BE2C (cell line): ENCODE measurements at regions not wholly inside any gene's neighbourhood (a gene's known extent, or its start where the extent isn't known, plus 50 kb on each side); places are given as distances from the start of the nearest gene placed in this dataset.
"Not testable (repeated sequence)": the region's sequence is repeated elsewhere in the genome, so short reads cannot be mapped to it uniquely, and the experiment has no call there.

Source experiments
- DNase-seq: peaks from one replicate; pipeline ENCODE4 v3.0.0-alpha.2; 2020
- H3K27me3 ChIP-seq: fragments of 250-450 bp; sonication (Bioruptor Pico); 2 replicates; pipeline ENCODE4 v1.5.1; 2020; ENCODE audit warnings: mild to moderate bottlenecking
- H3K36me3 ChIP-seq: fragments of 250-450 bp; sonication (Bioruptor Pico); 2 replicates; pipeline ENCODE4 v1.5.1; 2020; ENCODE audit warnings: mild to moderate bottlenecking
- H3K4me1 ChIP-seq: fragments of 250-450 bp; sonication (Bioruptor Pico); 2 replicates; pipeline ENCODE4 v1.5.1; 2020
- H3K4me3 ChIP-seq: 2 replicates; pipeline ENCODE4 v1.5.1; 2011; ENCODE audit warnings: low read depth, low read length
- H3K9me3 ChIP-seq: fragments of 250-450 bp; sonication (Bioruptor Pico); 2 replicates; pipeline ENCODE4 v1.5.1; 2020

DNA sequence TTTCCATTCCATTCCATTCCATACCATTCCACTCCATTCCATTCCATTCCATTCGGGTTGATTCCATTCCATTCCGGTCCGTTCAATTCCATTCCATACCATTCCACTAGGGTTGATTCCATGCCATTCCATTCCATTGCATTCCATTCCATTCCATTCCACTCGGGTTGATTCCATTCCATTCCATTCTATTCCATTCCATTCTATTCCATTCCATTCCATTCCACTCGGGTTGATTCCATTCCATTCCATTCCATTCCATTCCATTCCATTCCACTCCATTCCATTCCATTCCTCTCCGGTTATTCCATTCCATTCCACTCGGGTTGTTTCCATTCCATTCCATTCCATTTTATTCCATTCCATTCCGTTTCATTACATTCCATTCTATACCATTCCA is 155.9 kb downstream of the CWH43 start:
- not testable (repeated sequence) for H3K27me3 ChIP-seq, H3K4me3 ChIP-seq, DNase-seq, H3K9me3 ChIP-seq, H3K4me1 ChIP-seq, H3K36me3 ChIP-seq

DNA sequence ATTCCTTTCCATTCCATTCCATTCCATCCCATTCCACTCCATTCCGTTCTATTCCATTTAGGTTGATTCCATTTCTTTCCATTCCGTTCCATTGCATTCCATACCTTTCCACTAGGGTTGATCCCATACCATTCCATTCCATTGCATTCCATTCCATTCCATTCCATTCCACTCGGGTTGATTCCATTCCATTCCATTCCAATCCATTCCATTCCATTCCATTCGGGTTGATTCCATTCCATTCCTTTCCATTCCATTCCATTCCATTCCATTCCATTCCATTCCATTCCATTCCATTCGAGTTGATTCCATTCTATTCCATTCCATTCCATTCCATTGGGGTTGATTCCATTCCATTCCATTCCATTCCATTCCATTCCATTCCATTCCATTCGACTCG is 161.1 kb downstream of the CWH43 start:
- not testable (repeated sequence) for H3K4me3 ChIP-seq, H3K4me1 ChIP-seq, H3K36me3 ChIP-seq, H3K27me3 ChIP-seq, DNase-seq, H3K9me3 ChIP-seq

GRCh38 chr4:49147596-49147995 is 161.5 kb downstream of the CWH43 start:
- H3K4me3 ChIP-seq, H3K27me3 ChIP-seq, H3K4me1 ChIP-seq, DNase-seq, H3K9me3 ChIP-seq, H3K36me3 ChIP-seq: not testable (repeated sequence)

DNA sequence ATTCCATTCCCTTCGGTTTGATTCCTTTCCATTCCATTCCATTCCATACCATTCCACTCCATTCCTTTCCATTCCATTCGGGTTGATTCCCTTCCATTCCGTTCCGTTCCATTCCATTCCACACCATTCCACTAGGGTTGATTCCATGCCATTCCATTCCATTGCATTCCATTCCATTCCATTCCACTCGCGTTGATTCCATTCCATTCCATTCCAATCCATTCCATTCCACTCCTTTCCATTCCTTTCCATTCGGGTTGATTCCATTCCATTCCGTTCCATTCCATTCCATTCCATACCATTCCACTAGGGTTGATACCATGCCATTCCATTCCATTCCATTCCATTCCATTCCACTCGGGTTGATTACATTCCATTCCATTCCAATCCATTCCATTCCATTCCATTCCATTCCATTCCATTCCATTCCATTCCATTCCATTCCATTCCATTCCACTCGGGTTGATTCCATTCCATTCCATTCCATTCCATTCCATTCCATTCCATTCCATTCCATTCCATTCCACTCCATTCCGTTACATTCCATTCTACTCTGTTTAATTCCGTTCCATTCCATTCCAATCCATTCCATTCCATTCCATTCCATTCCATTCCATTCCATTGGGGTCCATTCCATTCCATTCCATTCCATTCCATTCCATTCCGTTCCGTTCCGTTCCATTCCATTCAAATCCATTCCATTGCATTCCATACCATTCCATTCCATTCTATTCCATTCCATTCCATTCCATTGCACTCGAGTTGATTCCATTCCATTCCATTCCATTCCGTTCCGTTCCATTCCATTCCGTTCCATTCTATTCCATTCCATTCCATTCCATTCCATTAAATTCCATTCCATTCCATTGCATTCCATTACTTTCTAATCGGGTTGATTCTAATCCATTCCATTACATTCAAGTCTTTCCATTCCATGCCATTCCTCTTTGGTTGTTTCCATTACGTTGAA is 163.2 kb downstream of the CWH43 start:
- H3K4me1 ChIP-seq, DNase-seq, H3K36me3 ChIP-seq, H3K9me3 ChIP-seq, H3K27me3 ChIP-seq, H3K4me3 ChIP-seq: not testable (repeated sequence)

DNA sequence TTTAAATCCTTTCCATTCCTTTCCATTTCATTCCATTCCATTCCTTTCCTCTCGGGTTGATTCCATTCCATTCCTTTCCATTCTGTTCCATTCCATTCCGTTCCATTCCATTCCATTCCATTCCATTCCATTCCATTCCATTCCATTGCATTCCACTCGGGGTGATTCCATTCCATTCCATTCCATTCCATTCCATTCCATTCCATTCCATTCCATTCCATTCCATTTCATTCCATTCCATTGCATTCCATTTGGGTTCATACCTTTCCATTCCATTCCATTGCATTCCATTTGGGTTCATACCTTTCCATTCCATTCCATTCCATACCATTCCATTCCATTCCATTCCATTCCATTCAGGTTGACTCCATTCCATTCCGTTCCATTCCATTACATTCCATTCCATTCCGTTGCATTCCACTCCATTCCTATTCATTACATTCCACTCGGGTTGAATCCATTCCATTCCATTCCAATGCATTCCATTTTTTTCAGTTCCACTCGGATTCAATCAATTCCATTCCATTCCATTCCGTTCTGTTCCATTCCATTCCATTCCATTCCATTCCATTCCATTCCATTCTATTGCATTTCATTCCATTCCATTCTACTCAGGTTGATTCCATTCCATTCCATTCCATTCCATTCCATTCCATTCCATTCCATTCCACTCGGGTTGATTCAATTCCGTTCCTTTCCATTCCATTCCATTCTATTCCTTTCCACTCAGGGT is 164.4 kb downstream of the CWH43 start:
- not testable (repeated sequence) for H3K9me3 ChIP-seq, DNase-seq, H3K4me3 ChIP-seq, H3K36me3 ChIP-seq, H3K27me3 ChIP-seq, H3K4me1 ChIP-seq

- H3K4me1 ChIP-seq, H3K9me3 ChIP-seq, H3K4me3 ChIP-seq, DNase-seq, H3K27me3 ChIP-seq, H3K36me3 ChIP-seq: not testable (repeated sequence)
Measured at GRCh38 chr4:49153011-49153410, 166.9 kb downstream of the CWH43 start.

- H3K36me3 ChIP-seq, H3K9me3 ChIP-seq, H3K4me1 ChIP-seq, DNase-seq, H3K4me3 ChIP-seq, H3K27me3 ChIP-seq: not testable (repeated sequence)
Measured at GRCh38 chr4:49154308-49155103, 168.4 kb downstream of the CWH43 start.

- not testable (repeated sequence) for H3K36me3 ChIP-seq, H3K9me3 ChIP-seq, DNase-seq
Measured at GRCh38 chr4:49155270-49155669, 169.2 kb downstream of the CWH43 start.

GRCh38 chr4:49156309-49156708 is 170.2 kb downstream of the CWH43 start:
- not testable (repeated sequence) for H3K4me3 ChIP-seq, H3K4me1 ChIP-seq, H3K27me3 ChIP-seq, DNase-seq, H3K36me3 ChIP-seq, H3K9me3 ChIP-seq

More at GRCh38 chr4:49155270-49155669, 169.2 kb downstream of the CWH43 start:
- H3K27me3 ChIP-seq, H3K4me3 ChIP-seq, H3K4me1 ChIP-seq: not testable (repeated sequence)

DNA sequence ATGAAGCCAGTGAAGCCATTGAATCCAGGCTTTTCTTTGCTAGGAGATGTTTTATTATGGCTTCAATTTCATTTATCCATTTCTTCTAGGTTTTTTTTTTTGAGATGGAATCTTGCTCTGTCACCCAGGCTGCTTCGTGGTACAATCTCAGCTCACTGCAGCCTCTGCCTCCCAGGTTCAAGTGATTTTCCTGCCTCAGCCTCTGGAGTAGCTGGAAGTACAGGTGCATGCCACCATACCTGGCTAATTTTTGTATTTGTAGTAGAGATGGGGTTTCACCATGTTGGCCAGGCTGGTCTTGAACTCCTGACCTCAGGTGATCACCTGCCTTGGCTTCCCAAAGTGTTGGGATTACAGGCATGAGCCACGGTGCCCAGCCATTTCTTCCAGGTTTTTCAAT is 171.6 kb downstream of the CWH43 start:
- H3K4me3 ChIP-seq, H3K4me1 ChIP-seq, H3K36me3 ChIP-seq, H3K9me3 ChIP-seq, DNase-seq, H3K27me3 ChIP-seq: not testable (repeated sequence)

- not testable (repeated sequence) for H3K9me3 ChIP-seq, H3K4me3 ChIP-seq, H3K36me3 ChIP-seq, H3K4me1 ChIP-seq, H3K27me3 ChIP-seq
- peak; percentile 3 for DNase-seq
Measured at GRCh38 chr4:49161111-49161541, 175.1 kb downstream of the CWH43 start.

GRCh38 chr4:49164916-49165315 is 178.8 kb downstream of the CWH43 start:
- H3K9me3 ChIP-seq = not testable (repeated sequence)

DNA sequence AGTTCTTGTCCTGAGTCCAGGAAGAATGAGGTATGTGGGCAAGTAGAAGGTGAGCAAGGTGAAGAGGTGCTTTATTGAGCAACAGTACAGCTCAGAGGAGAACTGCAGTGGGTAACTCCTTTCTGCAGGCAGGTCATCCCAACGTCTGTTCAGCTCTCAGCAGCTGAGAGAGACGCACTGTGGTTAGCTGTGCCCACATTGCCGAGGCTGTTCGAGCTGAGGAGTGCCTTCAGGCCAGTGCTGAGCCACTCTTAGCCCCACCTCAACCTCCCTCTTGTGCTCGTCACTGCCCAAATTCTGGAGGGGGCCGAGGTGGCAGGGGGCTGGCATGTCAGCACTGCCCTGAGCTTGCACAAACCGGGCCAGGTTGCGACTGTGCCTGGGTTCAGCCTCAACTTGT is 191.8 kb downstream of the CWH43 start:
- H3K4me3 ChIP-seq, DNase-seq, H3K27me3 ChIP-seq, H3K36me3 ChIP-seq, H3K9me3 ChIP-seq, H3K4me1 ChIP-seq: not testable (repeated sequence)

More at GRCh38 chr4:49164916-49165315, 178.8 kb downstream of the CWH43 start:
- not testable (repeated sequence) for DNase-seq, H3K4me3 ChIP-seq, H3K36me3 ChIP-seq, H3K27me3 ChIP-seq, H3K4me1 ChIP-seq

- not testable (repeated sequence) for H3K36me3 ChIP-seq, H3K4me1 ChIP-seq
Measured at GRCh38 chr4:49181088-49181487, 195.0 kb downstream of the CWH43 start.

DNA sequence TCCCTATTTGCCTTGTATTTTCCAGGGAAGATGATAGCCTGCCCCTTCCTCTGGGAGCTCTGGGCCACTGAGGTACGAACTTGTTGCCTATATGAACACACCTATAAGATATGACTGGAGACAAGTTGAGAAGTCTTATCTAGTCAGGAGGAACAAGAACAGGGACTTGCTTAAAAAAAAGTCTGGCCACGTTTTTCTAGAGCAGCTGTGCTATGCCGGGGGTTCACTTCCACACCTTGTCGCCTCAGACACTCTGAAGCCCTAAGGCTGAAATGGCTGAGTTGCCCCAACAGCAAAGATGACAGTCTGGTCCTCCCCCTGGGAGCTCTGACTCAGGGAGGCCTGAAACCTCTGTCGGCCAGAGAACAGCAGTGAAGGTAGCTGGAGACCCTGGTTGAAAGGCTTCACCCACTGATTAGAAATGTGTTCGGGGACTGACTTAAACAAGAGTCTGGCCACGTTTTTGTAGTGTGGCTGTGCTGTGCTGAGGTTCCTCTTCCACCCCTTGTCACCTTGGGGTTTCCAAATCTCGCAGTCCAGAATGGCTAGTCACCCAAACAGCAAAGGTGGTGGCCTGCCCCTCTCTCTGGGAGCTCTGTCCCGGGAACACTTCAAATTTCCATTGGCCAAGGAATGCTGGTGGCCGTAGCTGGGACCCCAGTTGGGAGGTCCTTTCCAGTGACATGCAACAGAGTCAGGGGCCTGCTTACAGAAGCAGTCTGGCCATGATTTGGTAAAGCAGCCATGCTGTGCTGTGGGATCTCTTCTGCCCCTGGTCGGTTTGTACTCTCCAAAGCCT is 225.5 kb downstream of the CWH43 start:
- DNase-seq, H3K9me3 ChIP-seq, H3K4me3 ChIP-seq, H3K4me1 ChIP-seq, H3K27me3 ChIP-seq, H3K36me3 ChIP-seq: not testable (repeated sequence)

More at GRCh38 chr4:49181088-49181487, 195.0 kb downstream of the CWH43 start:
- H3K27me3 ChIP-seq, DNase-seq, H3K9me3 ChIP-seq, H3K4me3 ChIP-seq: not testable (repeated sequence)
